NCI-H2081 (cell line): ENCODE measurements at regions not wholly inside any gene's neighbourhood (a gene's known extent, or its start where the extent isn't known, plus 50 kb on each side); places are given as distances from the start of the nearest gene placed in this dataset.
"Not testable (repeated sequence)": the region's sequence is repeated elsewhere in the genome, so short reads cannot be mapped to it uniquely, and the experiment has no call there.

Experiments used
- DNase-seq, 2 experiments: peaks; one replicate each; lab custom pipeline; 2025; lab: John Stamatoyannopoulos, UW

- DNase-seq: no peak
These were observed 398.9 kb downstream of the ACTL7B start for GRCh38 chr9:108456903-108457302.

DNA sequence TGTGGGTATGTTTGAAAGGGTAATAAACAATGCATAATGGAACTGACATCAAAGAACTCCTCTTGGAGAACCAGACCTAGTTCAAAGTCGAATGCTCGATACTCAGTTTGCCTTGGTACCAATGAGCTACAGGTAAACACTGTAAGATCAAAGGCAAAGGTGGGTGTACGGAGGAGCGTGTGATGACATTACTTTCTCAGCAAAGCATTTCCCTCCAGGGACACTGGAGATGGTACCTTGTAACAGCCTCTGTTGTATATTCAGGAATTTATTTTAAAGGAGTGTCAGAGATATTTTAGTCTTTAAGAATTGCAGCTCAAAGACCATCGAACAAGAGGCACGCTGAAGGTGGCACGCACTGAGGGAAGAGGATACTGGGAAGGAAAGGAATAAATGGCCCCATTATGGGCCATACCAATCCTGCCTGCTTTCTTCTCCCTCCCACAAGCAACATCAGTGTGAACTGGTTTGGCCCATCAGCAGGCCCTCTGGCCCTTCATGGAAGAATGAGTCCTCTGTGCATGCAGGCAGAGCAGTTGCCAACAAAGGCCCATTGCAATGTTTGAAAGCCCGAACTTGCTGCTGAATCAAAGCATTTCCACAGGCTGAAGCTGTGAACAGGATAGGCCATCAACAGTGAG, 410.2 kb downstream of the ACTL7B start:
- DNase-seq: no peak

DNA sequence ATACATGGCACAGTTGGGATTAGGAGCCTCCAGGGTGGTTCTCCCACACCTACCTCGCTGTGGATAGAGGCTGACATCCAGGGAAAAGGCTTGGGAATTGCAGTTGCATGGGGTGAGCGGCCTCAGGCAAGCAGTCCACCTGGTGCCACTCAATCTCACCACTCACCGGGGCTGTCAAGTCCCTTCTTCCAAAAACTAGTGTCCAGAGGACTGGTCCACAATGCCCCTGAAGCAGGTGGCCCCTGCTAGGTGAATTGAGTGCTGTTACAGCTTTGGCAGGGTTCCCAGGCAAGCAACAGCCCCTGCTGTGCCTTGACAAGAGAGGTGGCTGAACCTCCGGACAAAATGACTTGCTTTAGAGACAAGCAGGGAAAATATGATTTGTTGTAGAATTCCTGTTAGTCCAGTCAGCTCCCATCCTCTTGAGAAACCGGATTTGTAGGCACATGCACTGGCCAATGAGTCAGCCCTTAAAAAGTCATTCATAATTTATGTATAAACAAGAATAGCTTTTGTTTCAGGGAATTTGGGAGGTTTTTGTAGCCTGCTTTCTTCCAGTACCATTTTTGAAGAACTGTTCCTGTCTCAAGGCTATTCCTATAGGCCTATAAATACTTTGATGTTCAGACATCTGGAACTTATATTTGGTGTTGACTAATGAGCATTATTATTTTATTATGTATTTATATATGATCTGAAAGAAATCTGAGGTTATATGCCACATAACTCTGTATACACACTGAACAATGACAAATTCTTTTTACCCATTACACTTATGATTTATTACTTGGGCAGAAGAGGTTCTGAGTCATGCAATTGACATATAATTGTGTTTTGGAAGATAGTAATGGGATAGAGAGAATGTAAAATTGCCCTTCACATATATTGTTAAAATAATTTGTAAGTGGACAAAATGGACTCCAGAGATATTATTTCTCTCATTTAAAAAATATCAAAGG, 411.1 kb downstream of the ACTL7B start:
- DNase-seq: peak; percentile 80 to 89

- no peak for DNase-seq
These were observed 412.0 kb downstream of the ACTL7B start for GRCh38 chr9:108443741-108444140.

DNA sequence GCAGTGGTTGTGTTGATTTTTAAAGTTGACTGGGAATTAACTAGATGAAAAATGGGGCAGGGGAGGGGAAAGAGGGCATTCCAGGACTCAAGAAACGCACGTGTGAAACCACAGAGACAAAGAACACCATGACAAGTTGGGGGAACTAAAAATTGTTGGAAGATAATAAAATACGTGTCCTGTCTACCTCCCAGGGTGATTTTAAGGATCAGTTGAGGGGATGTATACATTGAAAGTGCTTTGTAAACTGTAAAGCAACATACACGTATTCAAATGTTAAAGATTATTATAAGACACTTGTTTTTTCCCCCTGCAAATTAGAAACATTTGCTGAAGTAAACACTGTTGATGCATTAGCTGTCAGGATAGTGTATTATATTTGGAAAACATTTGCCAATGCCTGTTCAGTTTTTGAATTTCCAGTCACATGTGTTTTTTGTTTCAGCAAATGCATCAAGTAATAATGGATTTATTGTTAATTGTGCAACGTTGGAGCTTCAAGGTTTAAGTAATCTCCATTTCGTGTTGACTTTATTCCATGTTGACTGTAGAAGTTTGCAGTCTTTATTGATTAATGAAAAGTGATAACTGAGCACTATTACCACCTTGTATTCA, 412.7 kb downstream of the ACTL7B start:
- no peak for DNase-seq

DNA sequence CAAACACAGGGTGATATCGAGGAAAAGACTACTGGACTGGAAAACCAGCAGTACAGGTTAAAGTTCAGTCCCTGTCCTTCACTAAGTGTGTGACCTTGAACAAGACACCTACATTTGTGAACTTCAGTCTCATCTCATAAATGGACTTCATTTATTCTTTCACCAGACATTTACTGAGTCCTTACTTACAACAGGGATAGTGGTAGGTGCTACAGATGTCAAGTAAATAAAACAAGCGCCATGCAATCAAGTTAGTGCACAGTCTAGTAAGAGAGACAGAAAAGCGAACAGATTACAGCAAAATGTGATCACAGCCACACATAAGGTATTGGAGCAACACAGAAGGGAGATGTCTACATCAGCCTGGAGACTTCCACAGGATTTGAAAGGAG, 413.2 kb downstream of the ACTL7B start:
- no peak for DNase-seq

- no peak for DNase-seq
These were observed 414.1 kb downstream of the ACTL7B start for GRCh38 chr9:108441726-108442125.

DNA sequence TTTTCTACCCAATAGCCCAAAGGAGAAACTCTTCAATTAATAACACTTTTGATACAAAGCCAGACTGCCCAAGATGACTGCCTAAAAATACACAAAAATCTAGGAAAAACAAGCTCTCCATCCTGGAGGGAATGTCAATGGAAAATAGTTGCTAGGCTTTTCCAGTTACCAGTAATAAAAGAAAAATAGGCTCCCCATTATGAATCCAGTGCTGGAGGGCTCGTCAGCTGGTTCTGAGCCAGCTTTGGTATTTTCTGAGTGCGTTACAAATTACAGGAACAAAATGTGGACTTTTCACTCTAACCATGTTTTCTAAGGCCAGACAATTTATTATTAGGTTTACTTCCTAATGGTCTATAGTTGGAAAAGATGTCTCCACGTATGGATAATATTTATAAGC, 414.5 kb downstream of the ACTL7B start:
- DNase-seq: peak in 1 of 2 experiments; percentile 5

DNA sequence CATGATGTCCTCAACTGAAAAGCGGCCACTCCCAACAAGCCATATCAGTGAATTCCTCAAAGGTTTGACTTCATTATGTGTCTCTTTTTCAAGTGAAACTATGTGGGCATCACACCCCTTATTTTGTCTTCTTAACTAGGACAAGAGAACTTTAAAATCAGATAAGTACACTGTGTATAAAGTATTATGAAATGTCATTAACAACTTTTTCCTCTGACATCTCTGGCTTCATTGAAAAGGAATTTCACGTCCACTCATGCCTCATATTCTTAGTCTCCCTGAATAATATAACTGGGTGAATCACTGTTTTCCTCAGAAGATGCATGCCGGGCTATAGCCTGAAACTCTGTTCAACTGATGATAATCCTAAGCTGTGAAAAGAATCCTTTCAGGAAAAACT, 415.8 kb downstream of the ACTL7B start:
- DNase-seq: no peak

- no peak for DNase-seq
These were observed 418.1 kb downstream of the ACTL7B start for GRCh38 chr9:108437656-108438055.

DNA sequence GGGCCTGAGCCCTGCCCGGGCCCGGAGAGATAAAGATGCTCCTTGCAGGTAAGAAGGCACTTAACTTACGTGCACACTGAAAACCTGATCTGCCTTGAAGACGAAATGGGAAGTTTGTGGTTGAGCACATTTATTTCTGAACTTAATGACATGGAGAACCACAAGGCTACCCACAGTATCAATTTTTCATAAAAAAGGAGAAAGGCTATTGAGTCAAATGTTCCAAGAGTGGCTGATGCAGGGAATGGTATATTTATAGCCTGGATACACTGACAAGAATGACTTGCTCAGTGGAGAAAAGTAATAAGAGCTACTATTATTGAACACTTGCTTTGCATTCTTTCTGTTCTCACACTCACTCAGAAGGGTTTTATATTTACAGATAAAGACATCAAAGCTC, 419.3 kb downstream of the ACTL7B start:
- no peak for DNase-seq

DNA sequence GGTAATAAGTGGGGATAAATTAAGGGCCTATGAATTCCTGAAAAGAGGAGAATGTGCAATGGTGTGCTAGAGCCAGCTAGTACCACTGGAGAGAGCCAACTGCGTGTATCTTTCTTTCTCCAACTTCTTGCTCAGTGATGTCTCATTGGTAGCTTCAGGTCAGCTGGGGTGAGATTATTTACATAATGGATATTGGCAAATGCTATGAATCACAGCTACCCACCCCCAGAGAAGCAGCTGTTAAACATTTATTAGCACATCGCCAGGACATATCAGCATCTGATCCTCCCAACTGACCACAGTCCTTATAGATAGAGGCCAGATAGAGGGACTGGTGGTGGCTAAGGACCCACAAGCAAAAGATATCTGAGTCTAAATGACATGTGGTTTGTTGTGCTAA, 421.3 kb downstream of the ACTL7B start:
- no peak for DNase-seq

DNA sequence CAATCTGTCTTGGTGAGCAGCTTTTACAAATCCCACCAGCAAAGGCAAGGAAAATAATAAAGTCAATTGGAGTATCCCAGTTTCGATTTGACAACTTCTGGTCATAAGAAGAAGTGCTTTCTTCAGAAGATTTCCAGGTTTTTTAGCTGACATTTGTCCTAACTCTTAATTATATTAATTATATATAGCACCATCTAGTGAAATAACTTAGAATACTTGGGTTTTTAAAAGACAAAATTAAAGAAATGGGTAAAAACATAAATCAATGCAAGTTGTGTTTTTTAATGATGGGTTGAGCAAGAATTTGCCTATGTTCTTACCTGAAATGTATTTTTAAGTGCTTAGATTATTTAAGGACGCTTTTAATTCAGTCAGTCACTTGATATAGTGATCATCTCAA, 421.8 kb downstream of the ACTL7B start:
- no peak for DNase-seq

DNA sequence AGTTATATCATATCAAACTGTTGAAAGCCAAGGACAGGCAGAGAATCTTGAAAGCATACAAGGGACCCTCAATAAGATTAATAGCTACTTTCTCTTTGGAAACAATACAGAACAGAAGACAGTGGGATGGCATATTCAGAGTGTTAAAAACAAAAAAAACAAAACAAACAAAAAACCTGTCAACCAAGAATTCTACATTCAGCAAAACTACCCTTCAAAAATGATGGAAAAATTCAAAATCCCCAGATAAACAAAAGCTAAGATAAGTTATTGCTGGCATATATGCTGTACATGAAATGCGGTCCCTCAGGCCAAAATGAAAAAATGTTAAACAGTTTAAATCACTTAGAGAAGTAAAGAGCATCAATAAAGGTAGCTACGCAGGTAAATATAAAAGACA, 425.1 kb downstream of the ACTL7B start:
- DNase-seq: no peak

- DNase-seq: no peak
These were observed 428.0 kb downstream of the ACTL7B start for GRCh38 chr9:108427751-108428150.

DNA sequence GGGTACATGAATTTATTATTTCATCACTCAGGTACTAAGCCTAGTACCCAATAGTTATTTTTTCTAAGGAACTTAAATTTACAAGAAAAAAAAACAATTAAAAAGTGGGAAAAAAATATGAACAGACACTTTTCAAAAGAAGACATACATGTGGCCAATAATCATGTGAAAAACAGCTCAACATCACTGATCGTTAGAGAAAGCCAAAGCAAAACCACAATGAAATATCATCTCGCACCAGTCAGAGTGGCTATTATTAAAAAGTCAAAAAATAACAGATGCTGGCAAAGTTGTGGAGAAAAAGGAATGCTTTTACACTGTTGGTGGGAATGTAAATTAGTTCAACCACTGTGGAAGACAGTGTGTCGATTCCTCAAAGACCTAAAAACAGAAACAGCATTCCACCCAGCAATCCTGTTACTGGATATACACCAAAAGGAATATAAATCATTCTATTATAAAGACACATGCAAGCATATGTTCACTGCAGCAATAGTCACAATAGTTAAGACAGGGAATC, 429.3 kb downstream of the ACTL7B start:
- not testable (repeated sequence) for DNase-seq

- no peak for DNase-seq
These were observed 432.4 kb downstream of the ACTL7B start for GRCh38 chr9:108423433-108423832.

DNA sequence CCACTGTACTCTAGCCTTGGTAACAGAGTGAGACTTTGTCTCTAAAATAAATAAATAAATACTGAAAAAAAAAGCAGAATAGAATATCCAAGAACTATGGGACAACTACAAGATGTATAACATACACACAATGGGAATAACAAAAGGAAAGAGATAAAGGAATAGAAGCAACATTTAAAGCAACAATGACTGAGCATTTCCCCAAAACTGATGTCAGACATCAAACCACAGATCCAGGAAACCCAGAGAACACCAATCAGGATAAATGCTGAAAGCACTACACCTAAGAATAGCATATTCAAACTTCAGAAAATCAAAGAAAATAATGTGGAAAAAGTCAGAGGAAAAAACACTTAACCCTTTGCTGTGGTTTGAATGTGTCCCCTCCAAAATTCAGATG, 436.4 kb downstream of the ACTL7B start:
- no peak for DNase-seq

- DNase-seq: no peak
These were observed 438.1 kb downstream of the ACTL7B start for GRCh38 chr9:108417726-108418125.

DNA sequence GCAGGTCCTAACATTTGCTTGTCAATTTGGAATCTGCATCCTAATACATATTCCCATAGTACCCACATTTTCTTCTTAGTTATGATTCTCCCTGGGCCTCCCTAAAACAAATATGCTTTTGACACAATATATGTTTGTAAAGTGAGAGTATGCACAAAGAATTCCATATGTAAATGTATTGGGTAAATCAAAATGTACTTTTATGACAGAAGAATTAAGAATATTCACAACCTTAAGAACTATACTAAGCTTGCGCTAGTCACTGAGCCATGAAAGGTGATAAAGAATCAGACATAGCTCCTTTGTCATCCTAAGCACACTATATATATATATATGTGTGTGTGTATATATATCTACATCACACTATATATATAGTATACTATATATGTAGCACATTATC, 438.5 kb downstream of the ACTL7B start:
- no peak for DNase-seq

- no peak for DNase-seq
These were observed 439.5 kb downstream of the ACTL7B start for GRCh38 chr9:108416324-108416723.

DNA sequence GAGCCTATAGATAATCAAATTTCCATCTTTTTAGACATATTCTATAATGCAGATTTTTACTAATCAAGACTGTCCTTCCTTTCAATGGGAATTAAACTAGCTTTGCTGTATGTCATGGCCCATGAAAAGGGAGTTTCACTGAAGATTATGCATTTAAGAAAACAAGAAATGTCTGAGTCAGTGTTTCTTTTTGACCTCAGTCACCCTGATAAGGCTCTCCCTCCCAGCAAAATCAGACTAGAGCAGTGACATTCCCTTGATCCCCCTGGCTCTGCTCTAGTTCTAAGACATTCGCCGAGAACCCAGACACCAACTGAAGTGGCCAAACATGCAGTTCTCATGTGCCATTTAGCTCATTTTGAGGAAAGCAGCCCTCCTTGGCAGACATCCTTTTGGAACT, 442.0 kb downstream of the ACTL7B start:
- DNase-seq: no peak

DNA sequence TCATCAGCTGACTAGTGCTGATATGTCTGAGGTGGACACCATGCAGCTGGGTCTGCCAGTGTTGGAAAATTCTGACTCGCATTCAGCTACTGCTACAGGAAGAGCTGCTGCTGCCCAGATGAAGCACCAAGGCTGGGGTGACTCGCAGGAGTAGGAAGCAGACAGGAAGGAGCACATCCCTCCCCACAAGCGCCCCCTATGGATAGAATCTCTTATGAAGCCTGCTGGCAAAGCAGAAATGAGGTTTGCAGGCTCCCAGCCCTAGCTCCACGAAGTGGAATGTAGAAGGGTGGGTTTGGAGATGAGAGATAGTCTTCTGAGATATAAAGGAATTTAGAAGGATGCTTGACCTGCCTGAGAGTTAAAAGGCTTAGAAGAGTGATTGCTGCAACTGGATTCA, 443.0 kb downstream of the ACTL7B start:
- no peak for DNase-seq
